Pancreas (tissue), 10 donors: ENCODE measurements at regions not wholly inside any gene's neighbourhood (a gene's known extent, or its start where the extent isn't known, plus 50 kb on each side); places are given as distances from the start of the nearest gene placed in this dataset.
"Not testable (repeated sequence)": the region's sequence is repeated elsewhere in the genome, so short reads cannot be mapped to it uniquely, and the experiment has no call there.

ENCODE experiments used
- ATAC-seq, 4 donors: fragments of 200-7000 bp; cut with Tn5 transposase; one replicate each; pipeline versions ENCODE4 v1.8.0 to v1.9.1; 2020; ENCODE audit warnings: mild to moderate bottlenecking in 4 of 4, moderate library complexity in 4 of 4
- DNase-seq, 6 donors: peaks; one replicate each; pipeline ENCODE4 v3.0.0-alpha.2; 2020
- FAIRE-seq: peaks from 2 replicates; lab custom pipeline; 2012; peaks lifted over from hg19 to GRCh38; lab: Jason Lieb, UNC
- H3K27ac ChIP-seq, 4 donors: fragments of 200-600 bp; sonication (generic); 1 replicate in 3 of 4; 2 replicates in 1 of 4; pipeline versions ENCODE4 v1.5.0 to v1.8.0; 2020
- H3K27me3 ChIP-seq, 4 donors: fragments of 200-600 bp; one replicate each; pipeline ENCODE4 v1.8.0; 2021
- H3K36me3 ChIP-seq, 3 donors: fragments of 200-600 bp; sonication (generic) in 1 of 3; one replicate each; pipeline versions ENCODE4 v1.5.0 to v1.8.0; 2020 to 2021
- H3K4me1 ChIP-seq, 3 donors: fragments of 200-600 bp; one replicate each; pipeline ENCODE4 v1.8.0; 2021
- H3K4me3 ChIP-seq, 4 donors: fragments of 200-600 bp; sonication (generic) in 2 of 4; one replicate each; pipeline versions ENCODE4 v1.5.0 to v1.8.0; 2020 to 2021
- H3K9me3 ChIP-seq, 4 donors: fragments of 200-600 bp; one replicate each; pipeline ENCODE4 v1.8.0; 2021
- CTCF ChIP-seq, 4 donors: fragments of 200-600 bp; sonication (generic) in 3 of 4; IDR thresholded peaks; one replicate each; pipeline versions ENCODE4 v1.5.0 to v1.8.0; 2021; ENCODE audit warnings: antibody characterized with exemption in 4 of 4
- WGBS, 2 donors: extraction: QIAGEN DNeasy Blood & Tissue Kit; methylation state at CpG; one replicate each; pipeline ENCODE4 v1.1.7; 2013; 5-methylcytosine and 5-hydroxymethylcytosine counted together
- intact Hi-C, 3 donors: fragments of 100-400 bp; cut with DNase I; formaldehyde crosslinking; loops; one replicate each; pipeline versions ENCODE4 v1.11.1 to v1.14.2; 2022
- donor health status: healthy with polysubstance abuse.
- donor health status: DM: no; HTN: no; CAD: no; lungs with moderate emphysema.
- donor health status: DM: no; HTN: no; CAD: no.
- donor health status: control.
- donor health status: control.
- donor health status: Bipolar disorder and iron deficiency.
- donor health status: DM: yes; HTN: yes; CAD: no.
- donor health status: DM: no; HTN: no; CAD: no.
- donor health status: DM: no; HTN: no; CAD: no.
- donor health status: DM: yes; HTN: yes; CAD: no.

DNA sequence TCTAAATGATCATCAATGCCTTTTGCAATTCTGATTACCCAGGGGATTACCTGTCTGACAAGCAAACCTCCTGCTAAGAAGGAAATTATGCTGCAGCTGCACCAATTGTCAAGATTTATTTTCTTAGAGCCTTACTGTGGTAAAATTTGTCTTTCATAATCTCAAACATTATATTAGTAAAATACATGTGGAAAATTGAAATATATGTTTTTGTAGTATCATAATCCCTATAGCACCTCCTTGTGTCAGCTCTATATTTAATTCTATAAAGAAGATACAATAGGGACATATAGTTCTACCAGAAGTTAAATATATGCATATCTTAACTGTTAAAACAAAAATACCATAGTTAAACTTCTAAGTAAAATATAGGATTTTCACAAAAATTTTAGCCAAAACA is 655.6 kb upstream of the PCDH10 start:
- no peaks in the 10 kb centered on the region for H3K4me1 ChIP-seq
- H3K27ac ChIP-seq: no peak overlapping the region
- no peak for TF ChIP-seq CTCF (IDR thresholded peaks at IDR 0.05)
- FAIRE-seq (peak; percentile 26), DNase-seq (no peak), ATAC-seq (no peak)
- intact Hi-C loops: no loop called here
- no peak overlapping the region for H3K4me3 ChIP-seq
- H3K9me3 ChIP-seq: no peaks in the 10 kb centered on the region
- H3K36me3 ChIP-seq: no peaks in the 10 kb centered on the region
- no peaks in the 10 kb centered on the region for H3K27me3 ChIP-seq

- not testable (repeated sequence) for FAIRE-seq
- 41 to 48% methylated on average over 9 of the region's 9 CpGs for WGBS, 2 donors
Observed at GRCh38 chr4:132495267-132495812, 653.8 kb upstream of the PCDH10 start.

GRCh38 chr4:132498215-132498614 is 650.9 kb upstream of the PCDH10 start:
- FAIRE-seq: no peak
- Histone ChIP-seq H3K9me3 (no peaks in the 10 kb centered on the region), H3K27ac (no peak overlapping the region), H3K4me3 (no peak overlapping the region), H3K36me3 (no peaks in the 10 kb centered on the region), H3K27me3 (no peaks in the 10 kb centered on the region), H3K4me1 (no peaks in the 10 kb centered on the region)
- no peak for DNase-seq
- intact Hi-C loops: no loop called here
- ATAC-seq: no peak
- WGBS, 2 donors: 64 to 82% methylated on average over 2 of the region's 2 CpGs
- TF ChIP-seq CTCF (IDR thresholded peaks at IDR 0.05): no peak

More at GRCh38 chr4:132495267-132495812, 653.8 kb upstream of the PCDH10 start:
- H3K27ac ChIP-seq, DNase-seq, H3K4me1 ChIP-seq, H3K4me3 ChIP-seq, intact Hi-C loops, H3K9me3 ChIP-seq, ATAC-seq, H3K36me3 ChIP-seq, H3K27me3 ChIP-seq: not testable (repeated sequence)

DNA sequence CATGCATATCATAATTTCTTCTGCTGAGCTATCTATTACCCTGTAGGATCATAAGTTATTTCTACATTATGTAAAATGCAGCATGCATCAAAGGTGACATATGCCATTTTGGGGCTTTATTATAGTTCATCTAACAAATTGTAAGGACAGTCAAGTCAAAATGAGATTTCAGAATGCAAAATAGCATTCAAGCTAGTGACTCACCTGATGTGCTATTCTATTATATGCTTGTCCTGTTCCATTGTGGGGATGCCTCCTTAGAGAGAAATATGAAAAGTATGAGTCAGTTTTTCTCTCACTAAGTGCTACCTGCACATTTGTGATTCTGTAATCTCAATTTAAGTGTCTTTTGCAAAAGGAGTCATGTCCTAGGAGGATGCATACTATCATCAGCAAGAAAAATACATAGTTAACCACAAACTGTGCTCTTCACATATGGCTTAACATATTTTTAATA is 647.0 kb upstream of the PCDH10 start:
- TF ChIP-seq CTCF (IDR thresholded peaks at IDR 0.05): no peak
- H3K4me1 ChIP-seq: no peaks in the 10 kb centered on the region
- no peak overlapping the region for H3K4me3 ChIP-seq
- no peaks in the 10 kb centered on the region for H3K36me3 ChIP-seq
- intact Hi-C loops: no loop called here
- no peak for DNase-seq
- ATAC-seq: no peak
- H3K27ac ChIP-seq: no peak overlapping the region
- H3K9me3 ChIP-seq: no peaks in the 10 kb centered on the region
- no peak for FAIRE-seq
- no peaks in the 10 kb centered on the region for H3K27me3 ChIP-seq

GRCh38 chr4:132504438-132504837 is 644.7 kb upstream of the PCDH10 start:
- WGBS, 2 donors: 34 to 48% methylated on average over 2 of the region's 2 CpGs
- Histone ChIP-seq H3K36me3 (no peaks in the 10 kb centered on the region), H3K4me1 (no peaks in the 10 kb centered on the region), H3K27ac (no peak overlapping the region), H3K4me3 (no peak overlapping the region), H3K27me3 (no peaks in the 10 kb centered on the region), H3K9me3 (no peaks in the 10 kb centered on the region)
- DNase-seq (no peak), ATAC-seq (no peak), FAIRE-seq (no peak)
- intact Hi-C loops: no loop called here
- no peak for TF ChIP-seq CTCF (IDR thresholded peaks at IDR 0.05)
